ENCODE measurements at regions not wholly inside any gene's neighbourhood (a gene's known extent, or its start where the extent isn't known, plus 50 kb on each side); places are given as distances from the start of the nearest gene placed in this dataset.

DNA sequence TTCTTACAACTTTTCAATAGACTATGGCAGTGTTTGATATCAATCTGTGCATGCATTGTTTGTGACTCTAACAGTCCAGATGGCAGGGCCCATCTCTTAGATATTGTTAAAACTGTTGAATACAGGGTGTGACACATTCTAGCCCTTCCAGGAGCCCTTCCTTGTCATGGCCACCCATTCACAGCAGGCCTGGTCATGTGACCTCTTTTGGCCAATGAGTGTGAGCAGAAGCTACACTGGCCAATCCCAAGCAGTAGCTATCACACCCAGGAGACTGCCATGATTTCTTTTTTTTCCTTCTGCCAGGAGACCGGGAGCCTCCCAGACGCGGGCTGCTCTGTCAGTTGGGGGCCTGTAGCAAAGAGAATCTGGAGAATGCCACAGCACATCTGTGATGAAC, 655.4 kb upstream of the MKI67 start:
- no peak for TF ChIP-seq POLR2AphosphoS5 (IDR thresholded peaks at IDR 0.05)
- TF ChIP-seq, protein P1, sequence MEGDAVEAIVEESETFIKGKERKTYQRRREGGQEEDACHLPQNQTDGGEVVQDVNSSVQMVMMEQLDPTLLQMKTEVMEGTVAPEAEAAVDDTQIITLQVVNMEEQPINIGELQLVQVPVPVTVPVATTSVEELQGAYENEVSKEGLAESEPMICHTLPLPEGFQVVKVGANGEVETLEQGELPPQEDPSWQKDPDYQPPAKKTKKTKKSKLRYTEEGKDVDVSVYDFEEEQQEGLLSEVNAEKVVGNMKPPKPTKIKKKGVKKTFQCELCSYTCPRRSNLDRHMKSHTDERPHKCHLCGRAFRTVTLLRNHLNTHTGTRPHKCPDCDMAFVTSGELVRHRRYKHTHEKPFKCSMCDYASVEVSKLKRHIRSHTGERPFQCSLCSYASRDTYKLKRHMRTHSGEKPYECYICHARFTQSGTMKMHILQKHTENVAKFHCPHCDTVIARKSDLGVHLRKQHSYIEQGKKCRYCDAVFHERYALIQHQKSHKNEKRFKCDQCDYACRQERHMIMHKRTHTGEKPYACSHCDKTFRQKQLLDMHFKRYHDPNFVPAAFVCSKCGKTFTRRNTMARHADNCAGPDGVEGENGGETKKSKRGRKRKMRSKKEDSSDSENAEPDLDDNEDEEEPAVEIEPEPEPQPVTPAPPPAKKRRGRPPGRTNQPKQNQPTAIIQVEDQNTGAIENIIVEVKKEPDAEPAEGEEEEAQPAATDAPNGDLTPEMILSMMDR (IDR thresholded peaks at IDR 0.05), result no peak

Data from sigmoid colon (tissue), 4 donors.